ENCODE measurements at regions not wholly inside any gene's neighbourhood (a gene's known extent, or its start where the extent isn't known, plus 50 kb on each side); places are given as distances from the start of the nearest gene placed in this dataset.

GRCh38 chr5:173733021-173733420 lies 116.6 kb upstream of the BOD1 start:
- no peaks in the 10 kb centered on the region for H3K9me3 ChIP-seq (replicated peaks; ENCODE audit: control insufficient read depth, insufficient read depth, low read depth, low read length)
- TF ChIP-seq CREB1 (IDR thresholded peaks at IDR 0.05) (no peak), CREB1 (CRISPR knock-in tag; IDR thresholded peaks at IDR 0.05) (no peak), RFX1 (IDR thresholded peaks at IDR 0.05) (peak; percentile 57)
- H3K4me2 ChIP-seq (ENCODE audit: insufficient read depth, low read length): no peak overlapping the region
- H4K20me1 ChIP-seq (replicated peaks; ENCODE audit: control insufficient read depth, insufficient read depth, low read length): no peaks in the 10 kb centered on the region
- no peak for ATAC-seq
- H3K27me3 ChIP-seq (ENCODE audit: control insufficient read depth in 2 of 2, insufficient read depth in 2 of 2, low read length in 2 of 2): no peaks in the 10 kb centered on the region
- H3K79me2 ChIP-seq (ENCODE audit: control insufficient read depth, insufficient read depth, low read length): no peaks in the 10 kb centered on the region
- no peak for DNase-seq (ENCODE audit: extremely low read depth in 1 of 4, low spot score in 3 of 4)
- FAIRE-seq: no peak
- no peak overlapping the region for H3K27ac ChIP-seq (ENCODE audit: extremely low read depth, low read depth, low read length)
- ChIA-PET CTCF (ENCODE audit: low intra/inter-chr PET ratio) (interaction anchor here (0.7 kb wide), 1 partner anchor 112 kb away, joined by 3 read pairs; no protein-coding TSS in a partner anchor), POLR2A (interaction anchor here (0.6 to 1.4 kb wide), 3 partner anchors 19 to 117 kb away, joined by 3 to 4 read pairs (median 3); partner anchors contain the start of gene BOD1)
- peaks cover 12 to 23% of the 10 kb centered on the region in 2 experiments; a peak in 4 of 5 replicates for H3K4me1 ChIP-seq (replicated peaks in 1 of 2; ENCODE audit: control insufficient read depth in 2 of 2, insufficient read depth in 2 of 2, low read length in 2 of 2)
- no peaks in the 10 kb centered on the region for H3K9me1 ChIP-seq (ENCODE audit: control insufficient read depth, insufficient read depth, low read length)
- no TSS peak for BruUV-seq (replicated peaks)
- H3K4me3 ChIP-seq: no peak overlapping the region
- in situ Hi-C loops (cut with MboI): no loop called here
- H3K36me3 ChIP-seq (ENCODE audit: control insufficient read depth, insufficient read depth, low read length): no peaks in the 10 kb centered on the region
- intact Hi-C loops (cut with micrococcal nuclease): no loop called here
- no peak overlapping the region for H3K9ac ChIP-seq (ENCODE audit: insufficient read depth in 1 of 2, low read depth in 2 of 2, low read length in 2 of 2)
- H2AFZ ChIP-seq (ENCODE audit: low read depth, low read length): peak overlapping the region; percentile 29; the same call in 1 of the 2 replicates
- 24% methylated on average over 5 of the region's 5 CpGs for WGBS (ENCODE audit: insufficient coverage, low coverage, missing lambda C conversion rate)

GRCh38 chr5:173733425-173733824 lies 117.0 kb upstream of the BOD1 start:
- H3K4me2 ChIP-seq (ENCODE audit: insufficient read depth, low read length): no peak overlapping the region
- intact Hi-C loops (cut with micrococcal nuclease): no loop called here
- no peaks in the 10 kb centered on the region for H4K20me1 ChIP-seq (replicated peaks; ENCODE audit: control insufficient read depth, insufficient read depth, low read length)
- H3K4me3 ChIP-seq: no peak overlapping the region
- DNase-seq (ENCODE audit: extremely low read depth in 1 of 4, low spot score in 3 of 4) (peak in 1 of 4 experiments; percentile 20), FAIRE-seq (no peak), ATAC-seq (no peak)
- in situ Hi-C loops (cut with MboI): no loop called here
- no peaks in the 10 kb centered on the region for H3K9me3 ChIP-seq (replicated peaks; ENCODE audit: control insufficient read depth, insufficient read depth, low read depth, low read length)
- ChIA-PET CTCF (ENCODE audit: low intra/inter-chr PET ratio) (no interaction called here), POLR2A (interaction anchor here (0.6 to 1.5 kb wide), 4 partner anchors 11 to 117 kb away, joined by 3 to 4 read pairs (median 4); partner anchors contain the start of gene BOD1)
- H2AFZ ChIP-seq (ENCODE audit: low read depth, low read length): no peak overlapping the region
- no peaks in the 10 kb centered on the region for H3K9me1 ChIP-seq (ENCODE audit: control insufficient read depth, insufficient read depth, low read length)
- 54% methylated on average over 9 of the region's 9 CpGs for WGBS (ENCODE audit: insufficient coverage, low coverage, missing lambda C conversion rate)
- H3K27ac ChIP-seq (ENCODE audit: extremely low read depth, low read depth, low read length): no peak overlapping the region
- no TSS peak for BruUV-seq (replicated peaks)
- H3K9ac ChIP-seq (ENCODE audit: insufficient read depth in 1 of 2, low read depth in 2 of 2, low read length in 2 of 2): no peak overlapping the region
- no peaks in the 10 kb centered on the region for H3K27me3 ChIP-seq (ENCODE audit: control insufficient read depth in 2 of 2, insufficient read depth in 2 of 2, low read length in 2 of 2)
- H3K79me2 ChIP-seq (ENCODE audit: control insufficient read depth, insufficient read depth, low read length): no peaks in the 10 kb centered on the region
- H3K36me3 ChIP-seq (ENCODE audit: control insufficient read depth, insufficient read depth, low read length): no peaks in the 10 kb centered on the region
- H3K4me1 ChIP-seq (replicated peaks in 1 of 2; ENCODE audit: control insufficient read depth in 2 of 2, insufficient read depth in 2 of 2, low read length in 2 of 2): peaks cover 12 to 23% of the 10 kb centered on the region in 2 experiments; a peak in 4 of 5 replicates
- no peak for TF ChIP-seq HNRNPLL (IDR thresholded peaks at IDR 0.05; ENCODE audit: low read depth, low read length, poor library complexity, severe bottlenecking)
- TF ChIP-seq ETV1 (tag; conservative IDR thresholded peaks at IDR 0.05; ENCODE audit: low read depth): 0 out of 2 replicates have a peak, but pooled peaks have one; percentile 10
- peak; percentile 18 to 63; a peak in 3 of 4 replicates for TF ChIP-seq RAD21 (CRISPR knock-in tag; conservative IDR thresholded peaks at IDR 0.05 in 1 of 2, IDR thresholded peaks at IDR 0.05 in 1 of 2)
- peak in 1 of 3 experiments; percentile 39; a peak in 2 of 6 replicates for TF ChIP-seq CTCF (IDR thresholded peaks at IDR 0.05 in 2 of 3, conservative IDR thresholded peaks at IDR 0.05 in 1 of 3; ENCODE audit: insufficient read depth in 2 of 3, low read depth in 1 of 3, low read length in 3 of 3)

All from K562 (cell line).